GM19035 (cell line): ENCODE measurements at regions not wholly inside any gene's neighbourhood (a gene's known extent, or its start where the extent isn't known, plus 50 kb on each side); places are given as distances from the start of the nearest gene placed in this dataset.

Experiments used
- ATAC-seq: cut with Tn5 transposase; IDR thresholded peaks from one replicate; pipeline ENCODE4 v1.9.1; 2021; ENCODE audit not compliant: unreplicated experiment

GRCh38 chr2:138175066-138175465 lies 210.8 kb downstream of the HNMT start:
- no peak for ATAC-seq

GRCh38 chr2:138176862-138177439 lies 212.7 kb downstream of the HNMT start:
- no peak for ATAC-seq

- no peak for ATAC-seq
Observed at GRCh38 chr2:138177693-138178092, 213.4 kb downstream of the HNMT start.

- ATAC-seq = no peak
Observed at GRCh38 chr2:138180692-138181386, 216.6 kb downstream of the HNMT start.

GRCh38 chr2:138182250-138182936 lies 218.1 kb downstream of the HNMT start:
- ATAC-seq = no peak

GRCh38 chr2:138182937-138183312 lies 218.7 kb downstream of the HNMT start:
- ATAC-seq = no peak

GRCh38 chr2:138183705-138184104 lies 219.4 kb downstream of the HNMT start:
- no peak for ATAC-seq

- no peak for ATAC-seq
Observed at GRCh38 chr2:138184428-138184827, 220.2 kb downstream of the HNMT start.

GRCh38 chr2:138185827-138186226 lies 221.6 kb downstream of the HNMT start:
- no peak for ATAC-seq

GRCh38 chr2:138187221-138187620 lies 222.9 kb downstream of the HNMT start:
- no peak for ATAC-seq

- no peak for ATAC-seq
Observed at GRCh38 chr2:138190999-138191398, 226.7 kb downstream of the HNMT start.

GRCh38 chr2:138193416-138194213 lies 229.3 kb downstream of the HNMT start:
- no peak for ATAC-seq

- no peak for ATAC-seq
Observed at GRCh38 chr2:138201286-138201685, 237.0 kb downstream of the HNMT start.

GRCh38 chr2:138202762-138203161 lies 238.5 kb downstream of the HNMT start:
- no peak for ATAC-seq

- no peak for ATAC-seq
Observed at GRCh38 chr2:138205281-138205680, 241.0 kb downstream of the HNMT start.

- no peak for ATAC-seq
Observed at GRCh38 chr2:138207074-138207930, 243.0 kb downstream of the HNMT start.

- ATAC-seq = no peak
Observed at GRCh38 chr2:138209009-138209408, 244.7 kb downstream of the HNMT start.

GRCh38 chr2:138210487-138210886 lies 246.2 kb downstream of the HNMT start:
- no peak for ATAC-seq

GRCh38 chr2:138212434-138212833 lies 248.2 kb downstream of the HNMT start:
- ATAC-seq = no peak

- ATAC-seq = no peak
Observed at GRCh38 chr2:138213084-138213483, 248.8 kb downstream of the HNMT start.

- no peak for ATAC-seq
Observed at GRCh38 chr2:138213624-138214023, 249.4 kb downstream of the HNMT start.
